ENCODE measurements at regions not wholly inside any gene's neighbourhood (a gene's known extent, or its start where the extent isn't known, plus 50 kb on each side); places are given as distances from the start of the nearest gene placed in this dataset.

GRCh38 chr4:81549984-81550383 lies 78.3 kb upstream of the RASGEF1B start:
- TF ChIP-seq PKNOX1 (IDR thresholded peaks at IDR 0.05), result no peak
- TF ChIP-seq FOXM1 (IDR thresholded peaks at IDR 0.05; ENCODE audit: borderline replicate concordance), result no peak

All from HEK293T (cell line).